Mesothelial cell of epicardium (in vitro differentiated cells): ENCODE measurements at regions not wholly inside any gene's neighbourhood (a gene's known extent, or its start where the extent isn't known, plus 50 kb on each side); places are given as distances from the start of the nearest gene placed in this dataset.
A peak's percentile ranks its signal among the peaks of the same experiment; 100 is the strongest.
"Not testable (repeated sequence)": the region's sequence is repeated elsewhere in the genome, so short reads cannot be mapped to it uniquely, and the experiment has no call there.

Experiments
- DNase-seq, 2 experiments: peaks; one replicate each; pipeline ENCODE4 v3.0.0; 2021; ENCODE audit warnings: low spot score in 2 of 2; ENCODE audit not compliant: unreplicated experiment in 2 of 2
- H3K27ac Mint-ChIP-seq: 2 replicates; pipeline ENCODE4 v1.8.0; 2021; ENCODE audit warnings: mixed read lengths
- H3K27me3 Mint-ChIP-seq: 2 replicates; pipeline ENCODE4 v1.8.0; 2021; ENCODE audit warnings: low read depth, mixed read lengths
- H3K36me3 Mint-ChIP-seq: 2 replicates; pipeline ENCODE4 v1.8.0; 2021; ENCODE audit warnings: mixed read lengths
- H3K4me1 Mint-ChIP-seq: 2 replicates; pipeline ENCODE4 v1.8.0; 2021; ENCODE audit warnings: mixed read lengths
- H3K4me3 Mint-ChIP-seq: 2 replicates; pipeline ENCODE4 v1.8.0; 2021; ENCODE audit warnings: mild to moderate bottlenecking, moderate library complexity, mixed read lengths
- H3K9me3 Mint-ChIP-seq: 2 replicates; pipeline ENCODE4 v1.8.0; 2021; ENCODE audit warnings: mixed read lengths
- CTCF ChIP-seq: fragments of 200-600 bp; sonication (generic); IDR thresholded peaks from one replicate; pipeline ENCODE4 v1.5.0; 2021; ENCODE audit warnings: antibody characterized with exemption; ENCODE audit not compliant: unreplicated experiment

- no peaks in the 10 kb centered on the region for H3K36me3 Mint-ChIP-seq
- no peak for TF ChIP-seq CTCF
- DNase-seq = no peak
- H3K27me3 Mint-ChIP-seq = no peaks in the 10 kb centered on the region
- H3K27ac Mint-ChIP-seq = no peak overlapping the region
- H3K4me1 Mint-ChIP-seq = no peaks in the 10 kb centered on the region
- no peak overlapping the region for H3K4me3 Mint-ChIP-seq
- peaks cover 4% of the 10 kb centered on the region for H3K9me3 Mint-ChIP-seq
These were observed 1098.2 kb downstream of the ZPLD1 start for GRCh38 chr3:103532986-103533385.

GRCh38 chr3:103554451-103554850 is 1119.6 kb downstream of the ZPLD1 start:
- Mint-ChIP-seq H3K27me3 (no peaks in the 10 kb centered on the region), H3K9me3 (peaks cover 9% of the 10 kb centered on the region), H3K4me3 (peak overlapping the region; percentile 65), H3K27ac (peak overlapping the region; percentile 87), H3K36me3 (no peaks in the 10 kb centered on the region), H3K4me1 (peaks cover 12% of the 10 kb centered on the region)
- no peak for TF ChIP-seq CTCF
- no peak for DNase-seq

GRCh38 chr3:103564116-103564515 is 1129.3 kb downstream of the ZPLD1 start:
- peaks cover 17% of the 10 kb centered on the region for H3K9me3 Mint-ChIP-seq
- H3K36me3 Mint-ChIP-seq, H3K27ac Mint-ChIP-seq, H3K4me3 Mint-ChIP-seq, H3K27me3 Mint-ChIP-seq, DNase-seq, H3K4me1 Mint-ChIP-seq: not testable (repeated sequence)

GRCh38 chr3:103585809-103586208 is 1151.0 kb downstream of the ZPLD1 start:
- Mint-ChIP-seq H3K9me3 (peaks cover 7% of the 10 kb centered on the region), H3K4me1 (no peaks in the 10 kb centered on the region), H3K27ac (no peak overlapping the region), H3K36me3 (no peaks in the 10 kb centered on the region), H3K4me3 (no peak overlapping the region), H3K27me3 (no peaks in the 10 kb centered on the region)
- DNase-seq = no peak
- no peak for TF ChIP-seq CTCF

- no peak overlapping the region for H3K27ac Mint-ChIP-seq
- no peak overlapping the region for H3K4me3 Mint-ChIP-seq
- H3K27me3 Mint-ChIP-seq = no peaks in the 10 kb centered on the region
- peaks cover 9% of the 10 kb centered on the region for H3K9me3 Mint-ChIP-seq
- H3K36me3 Mint-ChIP-seq = no peaks in the 10 kb centered on the region
- TF ChIP-seq CTCF = no peak
- no peak for DNase-seq
- no peaks in the 10 kb centered on the region for H3K4me1 Mint-ChIP-seq
These were observed 1155.0 kb downstream of the ZPLD1 start for GRCh38 chr3:103589770-103590169.

- no peak for TF ChIP-seq CTCF
- Mint-ChIP-seq H3K36me3 (no peaks in the 10 kb centered on the region), H3K27me3 (no peaks in the 10 kb centered on the region), H3K27ac (no peak overlapping the region), H3K4me1 (no peaks in the 10 kb centered on the region), H3K9me3 (peaks cover 5% of the 10 kb centered on the region), H3K4me3 (no peak overlapping the region)
- no peak for DNase-seq
These were observed 1166.0 kb downstream of the ZPLD1 start for GRCh38 chr3:103600844-103601243.
